PC-9 (cell line): ENCODE measurements at regions not wholly inside any gene's neighbourhood (a gene's known extent, or its start where the extent isn't known, plus 50 kb on each side); places are given as distances from the start of the nearest gene placed in this dataset.

Experiments
- BruUV-seq: library from RNA; stranded (reverse); fragments of 400-500 nt; replicated peaks from 2 replicates; lab custom pipeline; 2021; lab: Mats Ljungman, UMichigan
- CTCF ChIA-PET: fragments of 300-600 bp; sonication (Branson Sonifier 250); formaldehyde crosslinking; loops from one replicate; lab custom pipeline; 2022; ENCODE audit warnings: antibody characterized with exemption; lab: Charles Lee
- POLR2A ChIA-PET: fragments of 300-600 bp; sonication (Branson Sonifier 250); formaldehyde crosslinking; loops from one replicate; lab custom pipeline; 2022; ENCODE audit warnings: antibody characterized with exemption; ENCODE audit not compliant: unreplicated experiment; lab: Charles Lee
- DNase-seq, 2 experiments: peaks; one replicate each; pipeline versions ENCODE4 v3.0.0 to v3.0.0-alpha.2; 2015 to 2022; ENCODE audit warnings: mixed read lengths in 1 of 2
- H2AFZ ChIP-seq: fragments of 200-600 bp; sonication (generic); 2 replicates; pipeline ENCODE4 v1.8.1; 2017; ENCODE audit warnings: antibody characterized with exemption
- H3F3A ChIP-seq: fragments of 200-600 bp; sonication (generic); 2 replicates; pipeline ENCODE4 v1.8.1; 2017; ENCODE audit warnings: antibody characterized with exemption, mild to moderate bottlenecking, low read depth; ENCODE audit not compliant: insufficient read depth
- H3K27ac ChIP-seq: fragments of 200-600 bp; sonication (generic); 2 replicates; pipeline ENCODE4 v1.6.1; 2016; ENCODE audit warnings: mixed run types
- H3K27me3 ChIP-seq: fragments of 200-600 bp; sonication (generic); 2 replicates; pipeline ENCODE4 v1.6.1; 2016; ENCODE audit warnings: low read depth, mixed run types; ENCODE audit not compliant: insufficient read depth
- H3K36me3 ChIP-seq: fragments of 200-600 bp; sonication (generic); 2 replicates; pipeline ENCODE4 v1.6.1; 2016; ENCODE audit warnings: low read depth, mixed run types
- H3K4me1 ChIP-seq: fragments of 200-600 bp; sonication (generic); replicated peaks from 2 replicates; pipeline ENCODE4 v1.6.1; 2016; ENCODE audit warnings: mixed run types; ENCODE audit not compliant: insufficient read depth
- H3K4me2 ChIP-seq: fragments of 200-600 bp; sonication (generic); 2 replicates; pipeline ENCODE4 v1.6.1; 2017; ENCODE audit warnings: mixed run types
- H3K4me3 ChIP-seq: fragments of 200-600 bp; sonication (generic); 2 replicates; pipeline ENCODE4 v1.6.1; 2016; ENCODE audit warnings: mixed run types
- H3K79me2 ChIP-seq: fragments of 200-600 bp; sonication (generic); 2 replicates; pipeline ENCODE4 v1.6.1; 2017; ENCODE audit warnings: low read depth, mixed run types
- H3K9me2 ChIP-seq: fragments of 200-600 bp; sonication (generic); 2 replicates; pipeline ENCODE4 v1.8.1; 2017; ENCODE audit warnings: mild to moderate bottlenecking; ENCODE audit not compliant: insufficient read depth
- H3K9me3 ChIP-seq: fragments of 200-600 bp; sonication (generic); 2 replicates; pipeline ENCODE4 v1.8.1; 2016; ENCODE audit warnings: low read depth; ENCODE audit not compliant: insufficient read depth
- H4K20me1 ChIP-seq: fragments of 200-600 bp; sonication (generic); 2 replicates; pipeline ENCODE4 v1.8.1; 2017; ENCODE audit not compliant: insufficient read depth
- CTCF ChIP-seq: fragments of 200-600 bp; sonication (generic); conservative IDR thresholded peaks from 2 replicates; pipeline ENCODE4 v1.6.1; 2017; ENCODE audit warnings: mixed run types, antibody characterized with exemption, mild to moderate bottlenecking, moderate library complexity
- EZH2 ChIP-seq: fragments of 200-600 bp; sonication (generic); IDR thresholded peaks from 2 replicates; pipeline ENCODE4 v1.8.0; 2017; ENCODE audit warnings: antibody characterized with exemption, low read depth
- intact Hi-C: fragments of 100-400 bp; cut with micrococcal nuclease; formaldehyde crosslinking; loops from one replicate; pipeline ENCODE4 v1.10.0; 2022; ENCODE audit not compliant: unreplicated experiment

GRCh38 chr9:115292584-115293279 is 174.8 kb upstream of the TNC start:
- DNase-seq: no peak
- TF ChIP-seq CTCF (no peak), EZH2 (no peak)
- Histone ChIP-seq H3K4me3 (no peak overlapping the region), H3K36me3 (no peaks in the 10 kb centered on the region), H3K4me1 (peaks cover 18% of the 10 kb centered on the region), H3K79me2 (no peaks in the 10 kb centered on the region), H4K20me1 (no peaks in the 10 kb centered on the region), H3K27ac (no peak overlapping the region), H3K27me3 (no peaks in the 10 kb centered on the region), H3F3A (peaks cover 10% of the 10 kb centered on the region; the same call in 1 of the 2 replicates), H3K4me2 (peak overlapping the region; percentile 39; the same call in 1 of the 2 replicates), H3K9me3 (no peaks in the 10 kb centered on the region), H3K9me2 (no peaks in the 10 kb centered on the region), H2AFZ (no peak overlapping the region)
- ChIA-PET POLR2A (no interaction called here), CTCF (no interaction called here)
- no TSS peak for BruUV-seq
- intact Hi-C loops: no loop called here

- peaks cover 10% of the 10 kb centered on the region; the same call in 1 of the 2 replicates for H3F3A ChIP-seq
- H3K9me3 ChIP-seq: no peaks in the 10 kb centered on the region
- no peak for TF ChIP-seq CTCF
- TF ChIP-seq EZH2: no peak
- no peaks in the 10 kb centered on the region for H3K27me3 ChIP-seq
- POLR2A ChIA-PET: no interaction called here
- CTCF ChIA-PET: no interaction called here
- no peak overlapping the region for H3K27ac ChIP-seq
- no peaks in the 10 kb centered on the region for H3K36me3 ChIP-seq
- intact Hi-C loops: no loop called here
- H2AFZ ChIP-seq: no peak overlapping the region
- no peaks in the 10 kb centered on the region for H4K20me1 ChIP-seq
- no peaks in the 10 kb centered on the region for H3K79me2 ChIP-seq
- DNase-seq: no peak
- H3K4me2 ChIP-seq: no peak overlapping the region
- H3K4me1 ChIP-seq: peaks cover 18% of the 10 kb centered on the region
- no TSS peak for BruUV-seq
- H3K9me2 ChIP-seq: no peaks in the 10 kb centered on the region
- no peak overlapping the region for H3K4me3 ChIP-seq
Observed at GRCh38 chr9:115295734-115296133, 177.8 kb upstream of the TNC start.

- POLR2A ChIA-PET: no interaction called here
- no peaks in the 10 kb centered on the region for H3K9me3 ChIP-seq
- H3K4me1 ChIP-seq: peaks cover 9% of the 10 kb centered on the region
- TF ChIP-seq CTCF: no peak
- no peak for TF ChIP-seq EZH2
- H3K4me3 ChIP-seq: no peak overlapping the region
- no peaks in the 10 kb centered on the region for H3K79me2 ChIP-seq
- no peaks in the 10 kb centered on the region for H4K20me1 ChIP-seq
- intact Hi-C loops: no loop called here
- CTCF ChIA-PET: no interaction called here
- no peak overlapping the region for H3K27ac ChIP-seq
- H3K27me3 ChIP-seq: no peaks in the 10 kb centered on the region
- H3K4me2 ChIP-seq: no peak overlapping the region
- no peak overlapping the region for H2AFZ ChIP-seq
- H3K9me2 ChIP-seq: no peaks in the 10 kb centered on the region
- peaks cover 4% of the 10 kb centered on the region; the same call in 1 of the 2 replicates for H3F3A ChIP-seq
- DNase-seq: no peak
- BruUV-seq: no TSS peak
- no peaks in the 10 kb centered on the region for H3K36me3 ChIP-seq
Observed at GRCh38 chr9:115296831-115297565, 179.0 kb upstream of the TNC start.
